ENCODE measurements at regions not wholly inside any gene's neighbourhood (a gene's known extent, or its start where the extent isn't known, plus 50 kb on each side); places are given as distances from the start of the nearest gene placed in this dataset.

DNA sequence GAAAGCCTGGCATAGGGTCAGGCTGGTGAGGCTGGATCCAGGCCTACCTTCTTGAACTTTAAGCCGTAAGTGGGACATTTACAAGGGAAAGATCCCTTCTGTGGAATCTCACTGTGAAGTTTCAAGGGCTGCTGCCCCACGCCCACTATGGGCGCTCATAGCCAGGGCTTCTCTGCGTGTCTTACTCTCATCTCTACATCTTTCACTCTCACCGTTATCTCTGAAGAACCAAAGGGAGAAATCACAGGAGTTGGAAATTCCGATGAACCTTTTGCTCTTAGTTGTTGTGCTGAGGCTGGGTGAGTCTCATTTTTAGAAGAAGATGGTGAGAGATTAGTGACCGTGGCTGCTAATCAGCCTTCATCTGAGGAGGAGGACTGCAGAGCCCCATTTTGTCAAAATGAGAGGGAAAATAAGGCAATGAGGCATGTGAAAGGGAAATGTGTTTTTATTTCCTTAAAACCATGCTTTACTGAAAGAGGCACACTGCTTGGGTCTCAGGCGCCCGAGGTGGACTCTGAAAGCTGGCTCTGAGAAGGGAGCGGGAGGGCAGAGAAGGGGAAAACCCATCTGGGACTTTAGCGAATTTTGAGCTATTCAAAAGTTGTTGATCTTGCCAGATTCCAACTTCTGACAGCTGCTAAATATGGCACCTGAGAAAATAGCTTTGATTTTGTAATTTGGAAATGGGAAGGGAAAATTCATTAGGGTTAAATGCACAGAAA, 301.5 kb downstream of the CLIC5 start:
- TF ChIP-seq ESRRG (CRISPR knock-in tag; IDR thresholded peaks at IDR 0.05) (no peak), ISL1 (CRISPR knock-in tag; IDR thresholded peaks at IDR 0.05) (no peak), CREB5 (CRISPR knock-in tag; IDR thresholded peaks at IDR 0.05; ENCODE audit: low read depth) (no peak), GLIS3 (CRISPR knock-in tag; IDR thresholded peaks at IDR 0.05) (no peak), ZFP3 (CRISPR knock-in tag; IDR thresholded peaks at IDR 0.05) (no peak), ZNF8 (CRISPR knock-in tag; IDR thresholded peaks at IDR 0.05) (no peak), ZNF70 (CRISPR knock-in tag; IDR thresholded peaks at IDR 0.05) (no peak), ZFP30 (CRISPR knock-in tag; IDR thresholded peaks at IDR 0.05) (no peak), SNAI2 (CRISPR knock-in tag; IDR thresholded peaks at IDR 0.05) (no peak), OSR1 (CRISPR knock-in tag; IDR thresholded peaks at IDR 0.05) (no peak), RARB (CRISPR knock-in tag; IDR thresholded peaks at IDR 0.05) (no peak)
- TF ChIP-seq, protein P1, sequence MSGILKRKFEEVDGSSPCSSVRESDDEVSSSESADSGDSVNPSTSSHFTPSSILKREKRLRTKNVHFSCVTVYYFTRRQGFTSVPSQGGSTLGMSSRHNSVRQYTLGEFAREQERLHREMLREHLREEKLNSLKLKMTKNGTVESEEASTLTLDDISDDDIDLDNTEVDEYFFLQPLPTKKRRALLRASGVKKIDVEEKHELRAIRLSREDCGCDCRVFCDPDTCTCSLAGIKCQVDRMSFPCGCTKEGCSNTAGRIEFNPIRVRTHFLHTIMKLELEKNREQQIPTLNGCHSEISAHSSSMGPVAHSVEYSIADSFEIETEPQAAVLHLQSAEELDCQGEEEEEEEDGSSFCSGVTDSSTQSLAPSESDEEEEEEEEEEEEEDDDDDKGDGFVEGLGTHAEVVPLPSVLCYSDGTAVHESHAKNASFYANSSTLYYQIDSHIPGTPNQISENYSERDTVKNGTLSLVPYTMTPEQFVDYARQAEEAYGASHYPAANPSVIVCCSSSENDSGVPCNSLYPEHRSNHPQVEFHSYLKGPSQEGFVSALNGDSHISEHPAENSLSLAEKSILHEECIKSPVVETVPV (CRISPR knock-in tag; IDR thresholded peaks at IDR 0.05) = no peak
- TF ChIP-seq, protein P2, sequence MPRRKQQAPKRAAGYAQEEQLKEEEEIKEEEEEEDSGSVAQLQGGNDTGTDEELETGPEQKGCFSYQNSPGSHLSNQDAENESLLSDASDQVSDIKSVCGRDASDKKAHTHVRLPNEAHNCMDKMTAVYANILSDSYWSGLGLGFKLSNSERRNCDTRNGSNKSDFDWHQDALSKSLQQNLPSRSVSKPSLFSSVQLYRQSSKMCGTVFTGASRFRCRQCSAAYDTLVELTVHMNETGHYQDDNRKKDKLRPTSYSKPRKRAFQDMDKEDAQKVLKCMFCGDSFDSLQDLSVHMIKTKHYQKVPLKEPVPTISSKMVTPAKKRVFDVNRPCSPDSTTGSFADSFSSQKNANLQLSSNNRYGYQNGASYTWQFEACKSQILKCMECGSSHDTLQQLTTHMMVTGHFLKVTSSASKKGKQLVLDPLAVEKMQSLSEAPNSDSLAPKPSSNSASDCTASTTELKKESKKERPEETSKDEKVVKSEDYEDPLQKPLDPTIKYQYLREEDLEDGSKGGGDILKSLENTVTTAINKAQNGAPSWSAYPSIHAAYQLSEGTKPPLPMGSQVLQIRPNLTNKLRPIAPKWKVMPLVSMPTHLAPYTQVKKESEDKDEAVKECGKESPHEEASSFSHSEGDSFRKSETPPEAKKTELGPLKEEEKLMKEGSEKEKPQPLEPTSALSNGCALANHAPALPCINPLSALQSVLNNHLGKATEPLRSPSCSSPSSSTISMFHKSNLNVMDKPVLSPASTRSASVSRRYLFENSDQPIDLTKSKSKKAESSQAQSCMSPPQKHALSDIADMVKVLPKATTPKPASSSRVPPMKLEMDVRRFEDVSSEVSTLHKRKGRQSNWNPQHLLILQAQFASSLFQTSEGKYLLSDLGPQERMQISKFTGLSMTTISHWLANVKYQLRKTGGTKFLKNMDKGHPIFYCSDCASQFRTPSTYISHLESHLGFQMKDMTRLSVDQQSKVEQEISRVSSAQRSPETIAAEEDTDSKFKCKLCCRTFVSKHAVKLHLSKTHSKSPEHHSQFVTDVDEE (CRISPR knock-in tag; IDR thresholded peaks at IDR 0.05) = no peak
- ATAC-seq = peak; percentile 8; the same call in 2 of the 3 replicates

Data from SK-N-SH treated with all-trans-retinoic acid at 6 μM for 48 hours (cell line).